HEK293 (cell line): ENCODE measurements at regions not wholly inside any gene's neighbourhood (a gene's known extent, or its start where the extent isn't known, plus 50 kb on each side); places are given as distances from the start of the nearest gene placed in this dataset.

ENCODE experiments used
- CTCF ChIA-PET: fragments of 350-600 bp; formaldehyde crosslinking; extraction: SDS; loops from one replicate; lab custom pipeline; 2021; ENCODE audit warnings: antibody characterized with exemption; lab: Yijun Ruan, JAX
- POLR2A ChIA-PET: fragments of 300-600 bp; formaldehyde crosslinking; extraction: SDS; loops from one replicate; lab custom pipeline; 2020; ENCODE audit warnings: antibody characterized with exemption, inconsistent platforms; lab: Yijun Ruan, JAX
- H3K27ac ChIP-seq: fragments of 200-500 bp; sonication (Bioruptor generic); 2 replicates; pipeline ENCODE4 v1.5.1; 2014; ENCODE audit warnings: low read depth, low read length, control low read depth, inconsistent platforms; ENCODE audit errors: extremely low read depth
- H3K36me3 ChIP-seq, 2 experiments: fragments of 200-500 bp in 1 of 2; sonication (Bioruptor generic) in 1 of 2; 1 replicate in 1 of 2; 2 replicates in 1 of 2; pipeline ENCODE4 v1.5.1; 2014 to 2017; ENCODE audit warnings: inconsistent platforms in 2 of 2, low read length in 2 of 2; ENCODE audit not compliant: control insufficient read depth in 2 of 2, insufficient read depth in 1 of 2
- H3K4me1 ChIP-seq: fragments of 200-500 bp; sonication (Bioruptor generic); 2 replicates; pipeline ENCODE4 v1.5.1; 2014; ENCODE audit warnings: mild to moderate bottlenecking, low read length, inconsistent platforms; ENCODE audit not compliant: control insufficient read depth, insufficient read depth
- H3K4me3 ChIP-seq: 2 replicates; pipeline ENCODE4 v1.5.1; 2011; ENCODE audit warnings: low read depth, mild to moderate bottlenecking, control low read depth, low read length, moderate library complexity
- H3K9me3 ChIP-seq: fragments of 200-500 bp; sonication (Bioruptor generic); 2 replicates; pipeline ENCODE4 v1.5.1; 2014; ENCODE audit warnings: low read depth, low read length, inconsistent platforms; ENCODE audit not compliant: control insufficient read depth, insufficient read depth
- BCL6B ChIP-seq: fragments of 450-650 bp; formaldehyde crosslinking; IDR thresholded peaks from 2 replicates; pipeline ENCODE4 v1.5.1; 2017; ENCODE audit warnings: missing biosample characterization, missing genetic modification characterization
- GLIS1 ChIP-seq: fragments of 450-650 bp; formaldehyde crosslinking; IDR thresholded peaks from 2 replicates; pipeline ENCODE4 v1.5.1; 2016; ENCODE audit warnings: missing biosample characterization, missing genetic modification characterization
- HOXD13 ChIP-seq: sonication (generic); formaldehyde crosslinking; IDR thresholded peaks from 2 replicates; pipeline ENCODE4 v1.8.0; 2022; ENCODE audit warnings: missing genetic modification reagents, borderline replicate concordance
- KLF9 ChIP-seq: fragments of 450-650 bp; formaldehyde crosslinking; IDR thresholded peaks from 2 replicates; pipeline ENCODE4 v1.5.1; 2016; ENCODE audit warnings: missing biosample characterization, missing genetic modification characterization, low read depth
- TSHZ1 ChIP-seq: fragments of 450-650 bp; formaldehyde crosslinking; IDR thresholded peaks from 2 replicates; pipeline ENCODE4 v1.5.1; 2016; ENCODE audit warnings: missing biosample characterization, missing genetic modification characterization, borderline replicate concordance
- ZFP3 ChIP-seq: fragments of 450-650 bp; formaldehyde crosslinking; IDR thresholded peaks from 2 replicates; pipeline ENCODE4 v1.5.1; 2016; ENCODE audit warnings: low read depth, missing biosample characterization, missing genetic modification characterization
- ZNF114 ChIP-seq: fragments of 450-650 bp; formaldehyde crosslinking; IDR thresholded peaks from 2 replicates; pipeline ENCODE4 v1.5.0; 2017; ENCODE audit warnings: missing biosample characterization, missing genetic modification characterization
- ZNF121 ChIP-seq: fragments of 450-650 bp; formaldehyde crosslinking; IDR thresholded peaks from 2 replicates; pipeline ENCODE4 v1.5.1; 2016; ENCODE audit warnings: missing biosample characterization, missing genetic modification characterization
- ZNF140 ChIP-seq: fragments of 450-650 bp; formaldehyde crosslinking; IDR thresholded peaks from 2 replicates; pipeline ENCODE4 v1.5.1; 2016; ENCODE audit warnings: missing biosample characterization, missing genetic modification characterization
- ZNF24 ChIP-seq: fragments of 450-650 bp; formaldehyde crosslinking; IDR thresholded peaks from 2 replicates; pipeline ENCODE4 v1.5.1; 2016; ENCODE audit warnings: missing biosample characterization, missing genetic modification characterization
- ZNF362 ChIP-seq: fragments of 450-650 bp; formaldehyde crosslinking; IDR thresholded peaks from 2 replicates; pipeline ENCODE4 v1.5.1; 2016; ENCODE audit warnings: missing biosample characterization, missing genetic modification characterization
- ZNF48 ChIP-seq: fragments of 450-650 bp; formaldehyde crosslinking; IDR thresholded peaks from 2 replicates; pipeline ENCODE4 v1.5.1; 2016; ENCODE audit warnings: missing biosample characterization, missing genetic modification characterization
- ZNF510 ChIP-seq: fragments of 450-650 bp; formaldehyde crosslinking; IDR thresholded peaks from 2 replicates; pipeline ENCODE4 v1.5.1; 2018; ENCODE audit warnings: mild to moderate bottlenecking, missing genetic modification characterization, missing biosample characterization; ENCODE audit not compliant: insufficient replicate concordance
- ZNF514 ChIP-seq: fragments of 450-650 bp; formaldehyde crosslinking; IDR thresholded peaks from 2 replicates; pipeline ENCODE4 v1.5.1; 2016; ENCODE audit warnings: missing biosample characterization, missing genetic modification characterization
- ZNF596 ChIP-seq: fragments of 450-650 bp; IDR thresholded peaks from 2 replicates; pipeline ENCODE4 v1.5.0; 2018; ENCODE audit warnings: missing biosample characterization, mild to moderate bottlenecking, missing genetic modification characterization, moderate library complexity
- ZNF610 ChIP-seq: fragments of 450-650 bp; formaldehyde crosslinking; IDR thresholded peaks from 2 replicates; pipeline ENCODE4 v1.5.1; 2016; ENCODE audit warnings: missing biosample characterization, missing genetic modification characterization, borderline replicate concordance
- ZNF623 ChIP-seq: fragments of 450-650 bp; formaldehyde crosslinking; IDR thresholded peaks from 2 replicates; pipeline ENCODE4 v1.5.1; 2016; ENCODE audit warnings: missing biosample characterization, missing genetic modification characterization
- ZNF677 ChIP-seq: fragments of 450-650 bp; IDR thresholded peaks from 2 replicates; pipeline ENCODE4 v1.5.0; 2018; ENCODE audit warnings: missing biosample characterization, mild to moderate bottlenecking, missing genetic modification characterization, moderate library complexity
- ZNF692 ChIP-seq: fragments of 450-650 bp; formaldehyde crosslinking; IDR thresholded peaks from 2 replicates; pipeline ENCODE4 v1.5.1; 2016; ENCODE audit warnings: missing biosample characterization, missing genetic modification characterization
- ZNF768 ChIP-seq: fragments of 450-650 bp; formaldehyde crosslinking; IDR thresholded peaks from 2 replicates; pipeline ENCODE4 v1.5.1; 2018; ENCODE audit warnings: missing biosample characterization, mild to moderate bottlenecking, missing genetic modification characterization
- ZNF791 ChIP-seq: fragments of 450-650 bp; formaldehyde crosslinking; IDR thresholded peaks from 2 replicates; pipeline ENCODE4 v1.5.1; 2016; ENCODE audit warnings: missing biosample characterization, missing genetic modification characterization

- no peak for TF ChIP-seq ZNF121
- TF ChIP-seq ZNF692 (tag by site-specific recombination) = no peak
- no peak for TF ChIP-seq TSHZ1 (tag by site-specific recombination)
These were observed 117.6 kb upstream of the TMPRSS15 start (continued) for GRCh38 chr21:18521204-18521603.

GRCh38 chr21:18522181-18522972 is 118.8 kb upstream of the TMPRSS15 start:
- ChIA-PET POLR2A (no interaction called here), CTCF (interaction anchor here (0.5 to 0.8 kb wide), 2 partner anchors 123 to 1082 kb away, joined by 3 to 4 read pairs; no protein-coding TSS in a partner anchor)
- Histone ChIP-seq H3K4me1 (no peaks in the 10 kb centered on the region), H3K27ac (no peak overlapping the region), H3K36me3 (no peaks in the 10 kb centered on the region), H3K9me3 (no peaks in the 10 kb centered on the region), H3K4me3 (no peak overlapping the region)
- no peak for TF ChIP-seq ZNF623 (tag by site-specific recombination)
- TF ChIP-seq ZNF677 (tag by site-specific recombination) = no peak
- TF ChIP-seq KLF9 = no peak
- no peak for TF ChIP-seq ZNF510 (tag by site-specific recombination)
- no peak for TF ChIP-seq ZNF596 (tag by site-specific recombination)
- no peak for TF ChIP-seq ZNF362 (tag by site-specific recombination)
- TF ChIP-seq ZNF114 = no peak
- no peak for TF ChIP-seq ZNF24 (tag by site-specific recombination)
- TF ChIP-seq ZNF140 (tag by site-specific recombination) = no peak
- TF ChIP-seq ZNF48 (tag by site-specific recombination) = no peak
- TF ChIP-seq ZNF768 (tag by site-specific recombination) = no peak
- TF ChIP-seq ZNF610 = no peak
- TF ChIP-seq GLIS1 (tag by site-specific recombination) = no peak
- no peak for TF ChIP-seq ZFP3 (tag by site-specific recombination)
- no peak for TF ChIP-seq HOXD13
- TF ChIP-seq ZNF514 = no peak
- TF ChIP-seq ZNF791 (tag by site-specific recombination) = no peak
- TF ChIP-seq BCL6B (tag by site-specific recombination) = no peak
